Fibroblast of skin of right quadriceps (primary cell): ENCODE measurements at regions not wholly inside any gene's neighbourhood (a gene's known extent, or its start where the extent isn't known, plus 50 kb on each side); places are given as distances from the start of the nearest gene placed in this dataset.
"Not testable (repeated sequence)": the region's sequence is repeated elsewhere in the genome, so short reads cannot be mapped to it uniquely, and the experiment has no call there.

Experiments used
- DNase-seq: peaks from one replicate; pipeline ENCODE4 v3.0.0-alpha.2; 2013

- DNase-seq: peak; percentile 99
These were observed 346.9 kb upstream of the PSMD7 start for GRCh38 chr16:73949574-73950320.

GRCh38 chr16:73945631-73946030 lies 351.0 kb upstream of the PSMD7 start:
- no peak for DNase-seq

GRCh38 chr16:73943184-73943583 lies 353.4 kb upstream of the PSMD7 start:
- DNase-seq: not testable (repeated sequence)

- DNase-seq: not testable (repeated sequence)
These were observed 355.8 kb upstream of the PSMD7 start for GRCh38 chr16:73940786-73941185.

- DNase-seq: no peak
These were observed 372.7 kb upstream of the PSMD7 start for GRCh38 chr16:73923951-73924350.

- DNase-seq: no peak
These were observed 375.3 kb upstream of the PSMD7 start for GRCh38 chr16:73921295-73921694.

- DNase-seq: peak; percentile 35
These were observed 379.6 kb upstream of the PSMD7 start for GRCh38 chr16:73916829-73917594.

GRCh38 chr16:73915935-73916334 lies 380.7 kb upstream of the PSMD7 start:
- DNase-seq: peak; percentile 24

GRCh38 chr16:73915140-73915539 lies 381.5 kb upstream of the PSMD7 start:
- peak; percentile 72 for DNase-seq

GRCh38 chr16:73912850-73913249 lies 383.8 kb upstream of the PSMD7 start:
- no peak for DNase-seq

GRCh38 chr16:73912281-73912680 lies 384.3 kb upstream of the PSMD7 start:
- no peak for DNase-seq

GRCh38 chr16:73909529-73910035 lies 387.0 kb upstream of the PSMD7 start:
- no peak for DNase-seq

- DNase-seq: peak; percentile 58
These were observed 405.5 kb upstream of the PSMD7 start for GRCh38 chr16:73891129-73891542.

GRCh38 chr16:73890186-73891128 lies 406.2 kb upstream of the PSMD7 start:
- DNase-seq: no peak

- DNase-seq: peak; percentile 8
These were observed 407.6 kb upstream of the PSMD7 start for GRCh38 chr16:73888840-73889490.

- DNase-seq: no peak
These were observed 408.7 kb upstream of the PSMD7 start for GRCh38 chr16:73887911-73888310.

GRCh38 chr16:73886426-73886825 lies 410.2 kb upstream of the PSMD7 start:
- no peak for DNase-seq

GRCh38 chr16:73885319-73885718 lies 411.3 kb upstream of the PSMD7 start:
- no peak for DNase-seq

- no peak for DNase-seq
These were observed 412.8 kb upstream of the PSMD7 start for GRCh38 chr16:73883841-73884240.

- DNase-seq: no peak
These were observed 413.5 kb upstream of the PSMD7 start for GRCh38 chr16:73883126-73883525.

- DNase-seq: no peak
These were observed 414.0 kb upstream of the PSMD7 start for GRCh38 chr16:73882651-73883050.

GRCh38 chr16:73882033-73882432 lies 414.6 kb upstream of the PSMD7 start:
- no peak for DNase-seq
